Choroid plexus epithelial cell (primary cell): ENCODE measurements at regions not wholly inside any gene's neighbourhood (a gene's known extent, or its start where the extent isn't known, plus 50 kb on each side); places are given as distances from the start of the nearest gene placed in this dataset.

Experiments
- DNase-seq: peaks from one replicate; pipeline ENCODE4 v3.0.0-alpha.2; 2010; ENCODE audit warnings: low read depth
- H3K4me3 ChIP-seq: 2 replicates; pipeline ENCODE4 v1.5.1; 2011; ENCODE audit warnings: low read depth, mild to moderate bottlenecking, control low read depth, low read length, moderate library complexity
- CTCF ChIP-seq: conservative IDR thresholded peaks from 2 replicates; pipeline ENCODE4 v1.5.1; 2011; ENCODE audit warnings: low read depth, mild to moderate bottlenecking, control low read depth, inconsistent platforms, low read length, moderate library complexity

- no peak overlapping the region for H3K4me3 ChIP-seq
- TF ChIP-seq CTCF: no peak
- no peak for DNase-seq
Measured at GRCh38 chr16:86176462-86176861, 277.5 kb downstream of the IRF8 start.

GRCh38 chr16:86180244-86180643, 281.3 kb downstream of the IRF8 start:
- H3K4me3 ChIP-seq: no peak overlapping the region
- no peak for DNase-seq
- TF ChIP-seq CTCF: no peak

- TF ChIP-seq CTCF: no peak
- no peak for DNase-seq
- no peak overlapping the region for H3K4me3 ChIP-seq
Measured at GRCh38 chr16:86180780-86181179, 281.8 kb downstream of the IRF8 start.

- DNase-seq: no peak
- H3K4me3 ChIP-seq: no peak overlapping the region
- TF ChIP-seq CTCF: no peak
Measured at GRCh38 chr16:86181526-86181925, 282.6 kb downstream of the IRF8 start.

GRCh38 chr16:86184185-86184584, 285.2 kb downstream of the IRF8 start:
- H3K4me3 ChIP-seq: no peak overlapping the region
- TF ChIP-seq CTCF: no peak

GRCh38 chr16:86185089-86185488, 286.1 kb downstream of the IRF8 start:
- H3K4me3 ChIP-seq: no peak overlapping the region
- TF ChIP-seq CTCF: no peak
- DNase-seq: no peak

More at GRCh38 chr16:86184185-86184584, 285.2 kb downstream of the IRF8 start:
- no peak for DNase-seq

GRCh38 chr16:86186313-86186712, 287.4 kb downstream of the IRF8 start:
- no peak for TF ChIP-seq CTCF
- H3K4me3 ChIP-seq: no peak overlapping the region
- no peak for DNase-seq
